ENCODE measurements at regions not wholly inside any gene's neighbourhood (a gene's known extent, or its start where the extent isn't known, plus 50 kb on each side); places are given as distances from the start of the nearest gene placed in this dataset.

DNA sequence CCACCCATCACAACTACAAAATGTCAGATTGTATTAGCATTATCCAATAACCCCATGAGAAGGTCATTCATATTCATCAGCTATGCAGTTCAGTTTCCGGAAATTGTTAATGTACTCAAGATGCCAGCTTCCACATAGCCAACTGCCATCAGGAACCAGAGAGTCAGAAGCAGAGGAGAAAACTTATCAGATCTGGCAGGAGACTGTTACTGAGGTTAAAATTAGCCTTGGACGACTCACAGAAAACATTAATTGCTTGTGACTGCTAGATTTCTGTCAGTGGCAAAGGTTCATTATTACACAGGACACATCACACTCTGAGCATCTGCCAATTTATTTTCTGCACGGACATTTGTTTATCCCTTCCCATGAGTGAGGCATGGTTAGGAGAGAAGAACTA, 352.8 kb downstream of the DHRSX start (continued):
- TF ChIP-seq TAF7 (optimal IDR thresholded peaks at IDR 0.05; ENCODE audit: borderline replicate concordance, low read depth, low read length) (no peak), RAD21 (IDR thresholded peaks at IDR 0.05 in 1 of 2, conservative IDR thresholded peaks at IDR 0.05 in 1 of 2; ENCODE audit: low read depth in 2 of 2, low read length in 2 of 2) (no peak), RNF2 (IDR thresholded peaks at IDR 0.05; ENCODE audit: borderline replicate concordance, low read depth, low read length, missing control alignments, poor library complexity, severe bottlenecking) (no peak)
